HepG2 (cell line): ENCODE measurements at regions not wholly inside any gene's neighbourhood (a gene's known extent, or its start where the extent isn't known, plus 50 kb on each side); places are given as distances from the start of the nearest gene placed in this dataset.

Experiments
- ATAC-seq: fragments of 200-7000 bp; cut with Tn5 transposase; 3 replicates; pipeline ENCODE4 v1.9.1; 2020; ENCODE audit warnings: mild to moderate bottlenecking, moderate library complexity
- BruUV-seq: library from RNA; stranded (reverse); fragments of 400-500 nt; replicated peaks from 2 replicates; lab custom pipeline; 2021; lab: Mats Ljungman, UMichigan
- CTCF ChIA-PET: fragments of 300-600 bp; formaldehyde crosslinking; extraction: SDS; loops from one replicate; lab custom pipeline; 2021; ENCODE audit warnings: low total read pairs, inconsistent platforms, low intra/inter-chr PET ratio; lab: Yijun Ruan, JAX
- POLR2A ChIA-PET: fragments of 350-600 bp; sonication (Branson Sonifier 250); formaldehyde crosslinking; loops from one replicate; lab custom pipeline; 2020; ENCODE audit warnings: antibody characterized with exemption, inconsistent platforms; lab: Yijun Ruan, JAX
- DNase-seq: peaks from one replicate; pipeline ENCODE4 v3.0.0-alpha.2; 2015; ENCODE audit warnings: low spot score
- FAIRE-seq: peaks from 3 replicates; lab custom pipeline; 2011; peaks lifted over from hg19 to GRCh38; lab: Jason Lieb, UNC
- H2AFZ ChIP-seq: one replicate; pipeline ENCODE4 v1.6.1; 2011; ENCODE audit warnings: low read length, inconsistent platforms
- H3K27ac ChIP-seq: fragments of 300-600 bp; 3 replicates; pipeline ENCODE4 v1.8.0; 2011; ENCODE audit warnings: mixed run types, mild to moderate bottlenecking, mixed read lengths, low read length, inconsistent platforms; ENCODE audit not compliant: insufficient read depth; ENCODE audit errors: extremely low read length
- H3K27me3 ChIP-seq, 2 experiments: fragments of 200-600 bp in 1 of 2; 2 replicates in 1 of 2; 3 replicates in 1 of 2; pipeline versions ENCODE4 v1.6.0 to v1.8.0; 2011; ENCODE audit warnings: low read length in 2 of 2, mild to moderate bottlenecking in 2 of 2, moderate library complexity in 2 of 2, inconsistent platforms in 1 of 2; ENCODE audit not compliant: insufficient read depth in 2 of 2, control insufficient read depth in 1 of 2
- H3K36me3 ChIP-seq, 2 experiments: fragments of 200-600 bp in 1 of 2; replicated peaks in 1 of 2; 2 replicates in 1 of 2; 3 replicates in 1 of 2; pipeline versions ENCODE4 v1.5.1 to v1.8.0; 2011; ENCODE audit warnings: low read length in 2 of 2, inconsistent platforms in 1 of 2; ENCODE audit not compliant: insufficient read depth in 2 of 2, control insufficient read depth in 1 of 2
- H3K4me1 ChIP-seq: 2 replicates; pipeline ENCODE4 v1.5.1; 2012; ENCODE audit warnings: low read length, inconsistent platforms; ENCODE audit not compliant: insufficient read depth
- H3K4me2 ChIP-seq: 2 replicates; pipeline ENCODE4 v1.6.0; 2011; ENCODE audit warnings: low read depth, low read length, inconsistent platforms
- H3K4me3 ChIP-seq, 3 experiments: fragments of 200-600 bp in 1 of 3; sonication (generic), shearing (Covaris generic) in 1 of 3; replicated peaks in 1 of 3; 2 replicates each; pipeline ENCODE4 v1.5.1; 2011 to 2016; ENCODE audit warnings: low read length in 3 of 3, inconsistent platforms in 2 of 3, low read depth in 2 of 3, mild to moderate bottlenecking in 2 of 3, control low read depth in 1 of 3, mixed read lengths in 1 of 3; ENCODE audit not compliant: insufficient read depth in 1 of 3
- H3K79me2 ChIP-seq: one replicate; pipeline ENCODE4 v1.6.1; 2011; ENCODE audit warnings: low read length, inconsistent platforms; ENCODE audit not compliant: insufficient read depth
- H3K9ac ChIP-seq: 2 replicates; pipeline ENCODE4 v1.6.0; 2011; ENCODE audit warnings: mild to moderate bottlenecking, low read depth, low read length, inconsistent platforms; ENCODE audit not compliant: insufficient read depth
- H3K9me3 ChIP-seq: 2 replicates; pipeline ENCODE4 v1.5.1; 2012; ENCODE audit warnings: mild to moderate bottlenecking, low read length
- H4K20me1 ChIP-seq: 2 replicates; pipeline ENCODE4 v1.6.0; 2011; ENCODE audit warnings: inconsistent platforms, mild to moderate bottlenecking, low read length, moderate library complexity; ENCODE audit not compliant: insufficient read depth
- AGO1 ChIP-seq: fragments of 200-400 bp; formaldehyde crosslinking; IDR thresholded peaks from 2 replicates; pipeline ENCODE4 v1.6.1; 2017; ENCODE audit warnings: mild to moderate bottlenecking, low read depth, low read length, moderate library complexity; ENCODE audit not compliant: poor library complexity, severe bottlenecking
- FOXA1 ChIP-seq, 2 experiments: fragments of 450-650 bp in 1 of 2; sonication (generic) in 1 of 2; formaldehyde crosslinking in 1 of 2; IDR thresholded peaks; 2 replicates each; pipeline versions ENCODE4 v1.4.0 to v1.6.1; 2016 to 2020; ENCODE audit warnings: missing genetic modification reagents in 1 of 2
- FOXK2 ChIP-seq: fragments of 450-650 bp; IDR thresholded peaks from 2 replicates; pipeline ENCODE4 v1.6.1; 2016
- HNRNPLL ChIP-seq: fragments of 200-400 bp; formaldehyde crosslinking; IDR thresholded peaks from 2 replicates; pipeline ENCODE4 v1.6.1; 2017; ENCODE audit warnings: mild to moderate bottlenecking, low read depth, low read length; ENCODE audit not compliant: poor library complexity, severe bottlenecking
- KDM5A ChIP-seq: fragments of 200-600 bp; sonication (generic); IDR thresholded peaks from 2 replicates; pipeline ENCODE4 v1.7.0; 2018; ENCODE audit warnings: antibody characterized with exemption, mild to moderate bottlenecking, low read length, borderline replicate concordance
- KMT2A ChIP-seq: sonication (generic); formaldehyde crosslinking; IDR thresholded peaks from 2 replicates; pipeline ENCODE4 v1.4.0; 2020; ENCODE audit warnings: missing genetic modification reagents
- KMT2B ChIP-seq: IDR thresholded peaks from 2 replicates; pipeline ENCODE4 v1.6.1; 2016; ENCODE audit warnings: missing genetic modification reagents, missing compliant biosample characterization
- NFATC3 ChIP-seq: sonication (generic); formaldehyde crosslinking; IDR thresholded peaks from 2 replicates; pipeline ENCODE4 v1.5.1; 2020; ENCODE audit warnings: mild to moderate bottlenecking, missing genetic modification reagents
- NFKBIZ ChIP-seq: IDR thresholded peaks from 2 replicates; pipeline ENCODE4 v1.6.1; 2018; ENCODE audit warnings: missing genetic modification reagents, missing compliant biosample characterization
- ONECUT2 ChIP-seq: sonication (generic); formaldehyde crosslinking; IDR thresholded peaks from 2 replicates; pipeline ENCODE4 v1.4.0; 2020; ENCODE audit warnings: missing genetic modification reagents
- ZFP62 ChIP-seq: sonication (generic); formaldehyde crosslinking; IDR thresholded peaks from 2 replicates; pipeline ENCODE4 v1.4.0; 2020; ENCODE audit warnings: missing genetic modification reagents
- ZNF17 ChIP-seq: sonication (generic); formaldehyde crosslinking; IDR thresholded peaks from 2 replicates; pipeline ENCODE4 v1.5.0; 2020; ENCODE audit warnings: mild to moderate bottlenecking, missing genetic modification reagents
- ZNF337 ChIP-seq: sonication (generic); formaldehyde crosslinking; IDR thresholded peaks from 2 replicates; pipeline ENCODE4 v1.5.1; 2020; ENCODE audit warnings: missing genetic modification reagents, low read depth, mild to moderate bottlenecking, borderline replicate concordance
- ZNF605 ChIP-seq: sonication (generic); formaldehyde crosslinking; IDR thresholded peaks from 2 replicates; pipeline ENCODE4 v1.8.0; 2022; ENCODE audit warnings: mild to moderate bottlenecking, missing genetic modification reagents
- ZNF850 ChIP-seq: sonication (generic); formaldehyde crosslinking; conservative IDR thresholded peaks from 2 replicates; pipeline ENCODE4 v1.9.0; 2021; ENCODE audit warnings: mild to moderate bottlenecking, missing genetic modification reagents
- WGBS: methylation state at CpG from one replicate; pipeline ENCODE4 v1.1.6; 2017; ENCODE audit warnings: low lambda C conversion rate; 5-methylcytosine and 5-hydroxymethylcytosine counted together
- in situ Hi-C: cut with HindIII; loops from 2 replicates; pipeline ENCODE4 v1.10.0; 2017; ENCODE audit warnings: low pct_unique_long_range_greater_than_20kb; ENCODE audit not compliant: extremely low pct_ligation_motif_present
- intact Hi-C: fragments of 100-400 bp; cut with micrococcal nuclease; formaldehyde crosslinking; loops from one replicate; pipeline ENCODE4 v1.10.0; 2022; ENCODE audit not compliant: unreplicated experiment
- TF ChIP-seq, protein P1 (sequence below): IDR thresholded peaks from 2 replicates; pipeline ENCODE4 v1.6.1; 2018; ENCODE audit warnings: missing genetic modification reagents, mild to moderate bottlenecking, missing compliant biosample characterization
- TF ChIP-seq, protein P2 (sequence below): sonication (generic); formaldehyde crosslinking; IDR thresholded peaks from 2 replicates; pipeline ENCODE4 v1.4.0; 2020; ENCODE audit warnings: missing genetic modification reagents, borderline replicate concordance
- TF ChIP-seq, protein P3 (sequence below): sonication (generic); formaldehyde crosslinking; IDR thresholded peaks from 2 replicates; pipeline ENCODE4 v1.5.0; 2020; ENCODE audit warnings: missing genetic modification reagents
- TF ChIP-seq, protein P4 (sequence below): sonication (generic); formaldehyde crosslinking; IDR thresholded peaks from 2 replicates; pipeline ENCODE4 v1.4.0; 2020; ENCODE audit warnings: missing genetic modification reagents; ENCODE audit errors: not compliant biosample characterization

DNA sequence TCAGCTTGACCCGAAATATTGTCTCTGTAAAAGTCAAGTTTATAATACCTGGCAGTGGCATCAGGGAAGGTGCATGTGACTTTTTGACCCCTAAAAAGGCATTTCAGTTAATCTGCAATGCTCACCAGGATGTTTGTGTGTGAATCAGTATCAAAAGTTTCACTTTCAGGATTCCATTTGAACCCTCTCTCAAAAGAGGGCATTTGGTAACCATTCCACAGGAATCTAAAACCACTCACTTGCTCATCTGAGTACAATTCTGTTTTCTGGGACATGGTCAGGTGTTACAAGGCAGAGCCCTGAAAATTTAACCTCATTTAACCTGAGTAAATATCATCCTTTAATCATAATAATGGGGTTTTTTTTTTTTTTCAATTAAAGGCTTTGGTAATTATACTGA is 77.9 kb upstream of the KLF7 start:
- TF ChIP-seq, protein P1, sequence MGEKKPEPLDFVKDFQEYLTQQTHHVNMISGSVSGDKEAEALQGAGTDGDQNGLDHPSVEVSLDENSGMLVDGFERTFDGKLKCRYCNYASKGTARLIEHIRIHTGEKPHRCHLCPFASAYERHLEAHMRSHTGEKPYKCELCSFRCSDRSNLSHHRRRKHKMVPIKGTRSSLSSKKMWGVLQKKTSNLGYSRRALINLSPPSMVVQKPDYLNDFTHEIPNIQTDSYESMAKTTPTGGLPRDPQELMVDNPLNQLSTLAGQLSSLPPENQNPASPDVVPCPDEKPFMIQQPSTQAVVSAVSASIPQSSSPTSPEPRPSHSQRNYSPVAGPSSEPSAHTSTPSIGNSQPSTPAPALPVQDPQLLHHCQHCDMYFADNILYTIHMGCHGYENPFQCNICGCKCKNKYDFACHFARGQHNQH (CRISPR knock-in tag) = no peak
- no peak for TF ChIP-seq FOXK2
- TF ChIP-seq KDM5A = no peak
- no peak for TF ChIP-seq ZNF337
- TF ChIP-seq, protein P2, sequence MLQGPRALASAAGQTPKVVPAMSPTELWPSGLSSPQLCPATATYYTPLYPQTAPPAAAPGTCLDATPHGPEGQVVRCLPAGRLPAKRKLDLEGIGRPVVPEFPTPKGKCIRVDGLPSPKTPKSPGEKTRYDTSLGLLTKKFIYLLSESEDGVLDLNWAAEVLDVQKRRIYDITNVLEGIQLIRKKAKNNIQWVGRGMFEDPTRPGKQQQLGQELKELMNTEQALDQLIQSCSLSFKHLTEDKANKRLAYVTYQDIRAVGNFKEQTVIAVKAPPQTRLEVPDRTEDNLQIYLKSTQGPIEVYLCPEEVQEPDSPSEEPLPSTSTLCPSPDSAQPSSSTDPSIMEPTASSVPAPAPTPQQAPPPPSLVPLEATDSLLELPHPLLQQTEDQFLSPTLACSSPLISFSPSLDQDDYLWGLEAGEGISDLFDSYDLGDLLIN (CRISPR knock-in tag) = no peak
- TF ChIP-seq ZNF17 = no peak
- no peak for TF ChIP-seq ONECUT2 (CRISPR knock-in tag)
- no peak for TF ChIP-seq HNRNPLL
- TF ChIP-seq FOXA1 (IDR thresholded peaks at IDR 0.05) = no peak
- TF ChIP-seq FOXA1 (CRISPR knock-in tag; IDR thresholded peaks at IDR 0.05) = no peak
- no peak for TF ChIP-seq AGO1
- TF ChIP-seq KMT2A (CRISPR knock-in tag) = no peak
- TF ChIP-seq ZFP62 (CRISPR knock-in tag) = no peak
- TF ChIP-seq KMT2B (CRISPR knock-in tag) = no peak
- TF ChIP-seq NFATC3 (CRISPR knock-in tag) = no peak
- TF ChIP-seq NFKBIZ = no peak
- TF ChIP-seq ZNF850 = no peak
- TF ChIP-seq, protein P3, sequence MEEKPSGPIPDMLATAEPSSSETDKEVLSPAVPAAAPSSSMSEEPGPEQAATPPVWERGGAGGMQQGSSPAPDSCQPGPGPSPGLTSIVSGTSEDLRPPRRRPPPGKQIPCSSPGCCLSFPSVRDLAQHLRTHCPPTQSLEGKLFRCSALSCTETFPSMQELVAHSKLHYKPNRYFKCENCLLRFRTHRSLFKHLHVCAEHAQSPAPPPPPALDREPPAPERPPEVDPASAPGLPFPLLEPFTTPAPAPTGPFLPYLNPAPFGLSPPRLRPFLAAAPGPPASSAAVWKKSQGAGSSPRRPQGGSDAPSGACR = no peak
- no peak for TF ChIP-seq ZNF605 (CRISPR knock-in tag)
- TF ChIP-seq, protein P4, sequence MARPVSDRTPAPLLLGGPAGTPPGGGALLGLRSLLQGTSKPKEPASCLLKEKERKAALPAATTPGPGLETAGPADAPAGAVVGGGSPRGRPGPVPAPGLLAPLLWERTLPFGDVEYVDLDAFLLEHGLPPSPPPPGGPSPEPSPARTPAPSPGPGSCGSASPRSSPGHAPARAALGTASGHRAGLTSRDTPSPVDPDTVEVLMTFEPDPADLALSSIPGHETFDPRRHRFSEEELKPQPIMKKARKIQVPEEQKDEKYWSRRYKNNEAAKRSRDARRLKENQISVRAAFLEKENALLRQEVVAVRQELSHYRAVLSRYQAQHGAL (CRISPR knock-in tag) = no peak
- FAIRE-seq = no peak
- DNase-seq = no peak
- H3K27ac ChIP-seq = no peak overlapping the region
- intact Hi-C loops (no loop called here), in situ Hi-C loops (no loop called here)
- H3K27me3 ChIP-seq = 0 out of 5 replicates have a peak, but pooled peaks cover 0 to 4% of the 10 kb centered on the region in 2 experiments
- ChIA-PET CTCF (no interaction called here), POLR2A (no interaction called here)
- no peaks in the 10 kb centered on the region for H3K79me2 ChIP-seq
- 0% methylated on average over 1 of the region's 1 CpG for WGBS
- no peaks in the 10 kb centered on the region for H3K4me1 ChIP-seq
- no peak overlapping the region for H3K9ac ChIP-seq
- no peaks in the 10 kb centered on the region for H4K20me1 ChIP-seq
- no TSS peak for BruUV-seq
- no peak overlapping the region for H3K4me2 ChIP-seq
- H3K4me3 ChIP-seq = no peak overlapping the region
- H2AFZ ChIP-seq = no peak overlapping the region
- H3K36me3 ChIP-seq = no peaks in the 10 kb centered on the region
- H3K9me3 ChIP-seq = no peaks in the 10 kb centered on the region
- ATAC-seq = no peak
